ENCODE measurements at regions not wholly inside any gene's neighbourhood (a gene's known extent, or its start where the extent isn't known, plus 50 kb on each side); places are given as distances from the start of the nearest gene placed in this dataset.

GRCh38 chr6:37748118-37748517 lies 50.4 kb upstream of the MDGA1 start:
- Histone ChIP-seq H3K4me1 (ENCODE audit: control insufficient read depth in 4 of 4, insufficient read depth in 4 of 4, low read length in 3 of 4) (no peaks in the 10 kb centered on the region), H3K9me3 (ENCODE audit: control insufficient read depth in 4 of 4, low read length in 3 of 4) (no peaks in the 10 kb centered on the region), H3K27ac (ENCODE audit: low read depth in 1 of 2, low read length in 2 of 2) (no peak overlapping the region), H3K27me3 (ENCODE audit: control insufficient read depth in 4 of 4, insufficient read depth in 4 of 4, low read length in 3 of 4) (no peaks in the 10 kb centered on the region), H3K4me3 (ENCODE audit: low read depth in 1 of 3, low read length in 3 of 3) (no peak overlapping the region), H3K9ac (ENCODE audit: low read depth in 1 of 2, low read length in 2 of 2) (no peak overlapping the region), H3K36me3 (ENCODE audit: control insufficient read depth in 4 of 4, insufficient read depth in 3 of 4, low read depth in 1 of 4, low read length in 3 of 4) (no peaks in the 10 kb centered on the region)
- DNase-seq (ENCODE audit: low spot score) = no peak
- WGBS = 92% methylated on average over 7 of the region's 7 CpGs
- TF ChIP-seq YY1 (IDR thresholded peaks at IDR 0.05) (no peak), REST (IDR thresholded peaks at IDR 0.05) (no peak), HNF4G (IDR thresholded peaks at IDR 0.05) (no peak)
- TF ChIP-seq, protein P1, sequence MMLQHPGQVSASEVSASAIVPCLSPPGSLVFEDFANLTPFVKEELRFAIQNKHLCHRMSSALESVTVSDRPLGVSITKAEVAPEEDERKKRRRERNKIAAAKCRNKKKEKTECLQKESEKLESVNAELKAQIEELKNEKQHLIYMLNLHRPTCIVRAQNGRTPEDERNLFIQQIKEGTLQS (IDR thresholded peaks at IDR 0.05) = no peak

Measured in liver (tissue), 7 donors.